ENCODE measurements at regions not wholly inside any gene's neighbourhood (a gene's known extent, or its start where the extent isn't known, plus 50 kb on each side); places are given as distances from the start of the nearest gene placed in this dataset.
"Not testable (repeated sequence)": the region's sequence is repeated elsewhere in the genome, so short reads cannot be mapped to it uniquely, and the experiment has no call there.

- TF ChIP-seq, protein P1, sequence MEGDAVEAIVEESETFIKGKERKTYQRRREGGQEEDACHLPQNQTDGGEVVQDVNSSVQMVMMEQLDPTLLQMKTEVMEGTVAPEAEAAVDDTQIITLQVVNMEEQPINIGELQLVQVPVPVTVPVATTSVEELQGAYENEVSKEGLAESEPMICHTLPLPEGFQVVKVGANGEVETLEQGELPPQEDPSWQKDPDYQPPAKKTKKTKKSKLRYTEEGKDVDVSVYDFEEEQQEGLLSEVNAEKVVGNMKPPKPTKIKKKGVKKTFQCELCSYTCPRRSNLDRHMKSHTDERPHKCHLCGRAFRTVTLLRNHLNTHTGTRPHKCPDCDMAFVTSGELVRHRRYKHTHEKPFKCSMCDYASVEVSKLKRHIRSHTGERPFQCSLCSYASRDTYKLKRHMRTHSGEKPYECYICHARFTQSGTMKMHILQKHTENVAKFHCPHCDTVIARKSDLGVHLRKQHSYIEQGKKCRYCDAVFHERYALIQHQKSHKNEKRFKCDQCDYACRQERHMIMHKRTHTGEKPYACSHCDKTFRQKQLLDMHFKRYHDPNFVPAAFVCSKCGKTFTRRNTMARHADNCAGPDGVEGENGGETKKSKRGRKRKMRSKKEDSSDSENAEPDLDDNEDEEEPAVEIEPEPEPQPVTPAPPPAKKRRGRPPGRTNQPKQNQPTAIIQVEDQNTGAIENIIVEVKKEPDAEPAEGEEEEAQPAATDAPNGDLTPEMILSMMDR (IDR thresholded peaks at IDR 0.05): not testable (repeated sequence)
- not testable (repeated sequence) for TF ChIP-seq POLR2A (IDR thresholded peaks at IDR 0.05)
Observed at GRCh38 chr2:77753710-77754345, 231.7 kb upstream of the LRRTM4 start.
